IPS-18c (cell line): ENCODE measurements at regions not wholly inside any gene's neighbourhood (a gene's known extent, or its start where the extent isn't known, plus 50 kb on each side); places are given as distances from the start of the nearest gene placed in this dataset.
"Not testable (repeated sequence)": the region's sequence is repeated elsewhere in the genome, so short reads cannot be mapped to it uniquely, and the experiment has no call there.

ENCODE experiments used
- H3K4me3 ChIP-seq: 2 replicates; pipeline ENCODE4 v1.7.0; 2013; ENCODE audit warnings: low read depth, mild to moderate bottlenecking, low read length, moderate library complexity; ENCODE audit not compliant: insufficient read depth
- H3K9me3 ChIP-seq: one replicate; pipeline ENCODE4 v1.6.1; 2013; ENCODE audit warnings: mild to moderate bottlenecking, low read length, moderate library complexity; ENCODE audit not compliant: control insufficient read depth, insufficient read depth

DNA sequence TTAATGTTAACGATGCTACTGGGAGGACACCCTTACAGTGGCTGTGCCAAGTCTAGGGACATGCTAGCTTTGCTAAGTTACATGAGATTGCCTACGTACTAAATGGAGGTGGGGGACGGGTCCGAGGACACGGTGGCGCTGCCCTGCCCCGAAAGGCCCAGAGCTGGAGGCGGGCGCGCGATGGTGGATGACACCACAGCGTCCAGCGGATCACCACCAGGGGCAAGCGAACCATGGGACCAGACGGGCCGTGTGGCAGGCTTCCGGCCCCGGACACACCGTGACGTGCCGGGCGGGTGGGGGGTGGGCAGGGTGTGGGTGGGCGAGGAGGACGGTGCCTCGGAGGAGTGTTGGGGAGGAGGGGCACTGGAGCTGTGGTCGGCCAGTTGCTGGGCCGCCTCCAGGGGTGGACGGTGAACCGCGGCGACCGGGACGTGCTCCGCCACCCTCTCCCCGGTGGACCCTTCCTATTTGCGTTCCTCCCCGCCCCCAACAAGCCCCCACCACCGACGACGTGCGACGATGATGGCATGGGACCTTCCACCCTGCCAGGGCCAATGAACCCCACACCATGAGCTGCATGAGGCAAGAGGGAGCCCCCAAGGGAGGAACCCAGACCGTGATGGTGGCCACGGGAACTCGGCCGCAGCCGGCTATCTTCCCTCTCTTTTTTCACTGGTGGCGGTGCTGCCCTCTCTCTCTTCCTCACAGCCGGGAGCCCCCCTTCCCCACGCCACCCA is 773.3 kb upstream of the DEFB115 start:
- H3K4me3 ChIP-seq = no peak overlapping the region
- H3K9me3 ChIP-seq = peaks cover 12% of the 10 kb centered on the region

DNA sequence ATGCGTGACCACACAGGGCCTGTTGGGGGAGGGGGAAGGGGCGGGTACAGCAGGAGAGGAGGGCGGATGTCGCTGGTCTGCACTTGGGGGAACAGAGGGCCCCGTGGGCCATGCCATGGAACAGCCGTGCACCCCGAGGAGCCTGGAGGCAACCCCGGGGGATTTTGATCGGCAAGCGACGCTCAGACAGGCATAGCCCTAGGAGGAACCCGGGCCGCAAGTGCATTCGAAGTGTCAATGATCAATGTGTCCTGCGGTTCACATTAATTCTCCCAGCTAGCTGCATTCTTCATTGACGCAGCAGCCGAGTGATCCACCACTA is 772.8 kb upstream of the DEFB115 start:
- Histone ChIP-seq H3K4me3 (no peak overlapping the region), H3K9me3 (peaks cover 12% of the 10 kb centered on the region)

DNA sequence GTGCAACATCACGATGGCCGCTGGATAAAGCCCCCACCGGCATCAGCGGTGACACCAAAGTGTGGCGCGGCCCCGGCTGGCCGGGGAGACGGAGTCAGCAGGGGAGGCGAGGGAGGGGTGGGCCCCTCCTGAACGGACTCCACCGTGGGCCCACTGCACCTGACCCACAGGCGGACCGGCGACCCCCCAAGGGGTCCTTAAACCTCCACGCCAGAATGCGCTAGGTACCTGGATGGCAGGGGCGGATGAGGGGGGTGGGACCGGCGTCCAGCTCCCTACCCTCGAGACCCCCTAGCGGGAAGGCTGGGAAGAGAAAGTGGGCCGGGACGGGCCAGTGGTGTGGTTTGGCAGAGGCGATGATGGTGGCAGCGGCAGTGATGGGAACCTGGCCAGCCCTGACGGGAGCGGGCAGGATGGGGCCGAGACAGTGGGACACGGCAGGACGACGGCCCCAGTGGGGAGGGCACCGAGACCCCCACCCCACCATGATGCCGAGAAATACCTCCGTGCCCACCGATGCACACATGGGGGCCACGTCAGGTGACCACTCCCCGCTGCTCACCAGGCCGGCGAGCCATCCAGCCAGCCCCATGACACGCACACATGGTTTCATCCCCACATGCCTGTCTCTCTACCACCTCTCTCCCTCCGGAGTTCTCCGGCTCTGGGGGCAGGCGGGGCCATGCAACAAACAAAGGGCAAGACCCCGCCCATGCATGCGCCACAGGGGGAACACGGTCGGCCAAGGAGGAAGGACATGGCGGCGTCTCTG is 771.9 kb upstream of the DEFB115 start:
- H3K9me3 ChIP-seq = peaks cover 12% of the 10 kb centered on the region
- H3K4me3 ChIP-seq = no peak overlapping the region

DNA sequence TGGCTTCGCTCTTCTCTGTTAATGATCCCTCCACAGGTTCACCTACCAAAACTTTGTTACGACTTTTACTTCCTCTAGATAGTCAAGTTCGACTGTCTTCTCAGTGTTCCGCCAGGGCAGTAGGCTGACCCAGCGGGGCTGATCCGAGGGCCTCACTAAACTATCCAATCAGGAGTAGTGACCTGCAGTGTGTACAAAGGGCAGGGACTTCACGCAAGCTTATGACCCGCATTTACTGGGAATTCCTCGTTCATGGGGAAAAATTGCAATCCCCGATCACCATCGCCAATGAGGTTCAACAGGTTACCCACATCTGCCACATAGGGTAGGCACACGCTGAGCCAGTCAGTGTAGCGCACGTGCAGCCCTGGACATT is 771.4 kb upstream of the DEFB115 start:
- Histone ChIP-seq H3K4me3 (no peak overlapping the region), H3K9me3 (peaks cover 12% of the 10 kb centered on the region)

DNA sequence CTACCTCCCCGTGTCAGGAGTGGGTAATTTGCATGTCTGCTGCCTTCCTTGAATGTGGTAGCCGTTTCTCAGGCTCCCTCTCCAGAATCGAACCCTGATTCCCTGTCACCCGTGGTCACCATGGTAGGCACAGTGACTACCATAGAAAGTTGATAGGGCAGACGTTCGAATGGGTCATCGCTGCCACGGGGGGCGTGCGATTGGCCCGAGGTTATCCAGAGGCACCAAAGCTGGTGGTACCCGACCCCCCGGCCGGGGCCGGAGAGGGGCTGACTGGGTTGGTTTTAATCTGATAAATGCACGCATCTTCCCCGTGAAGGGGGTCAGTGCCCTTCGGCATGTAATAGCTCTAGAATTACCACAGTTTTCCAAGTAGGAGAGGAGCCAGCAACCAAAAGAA is 770.0 kb upstream of the DEFB115 start:
- peaks cover 12% of the 10 kb centered on the region for H3K9me3 ChIP-seq
- not testable (repeated sequence) for H3K4me3 ChIP-seq

DNA sequence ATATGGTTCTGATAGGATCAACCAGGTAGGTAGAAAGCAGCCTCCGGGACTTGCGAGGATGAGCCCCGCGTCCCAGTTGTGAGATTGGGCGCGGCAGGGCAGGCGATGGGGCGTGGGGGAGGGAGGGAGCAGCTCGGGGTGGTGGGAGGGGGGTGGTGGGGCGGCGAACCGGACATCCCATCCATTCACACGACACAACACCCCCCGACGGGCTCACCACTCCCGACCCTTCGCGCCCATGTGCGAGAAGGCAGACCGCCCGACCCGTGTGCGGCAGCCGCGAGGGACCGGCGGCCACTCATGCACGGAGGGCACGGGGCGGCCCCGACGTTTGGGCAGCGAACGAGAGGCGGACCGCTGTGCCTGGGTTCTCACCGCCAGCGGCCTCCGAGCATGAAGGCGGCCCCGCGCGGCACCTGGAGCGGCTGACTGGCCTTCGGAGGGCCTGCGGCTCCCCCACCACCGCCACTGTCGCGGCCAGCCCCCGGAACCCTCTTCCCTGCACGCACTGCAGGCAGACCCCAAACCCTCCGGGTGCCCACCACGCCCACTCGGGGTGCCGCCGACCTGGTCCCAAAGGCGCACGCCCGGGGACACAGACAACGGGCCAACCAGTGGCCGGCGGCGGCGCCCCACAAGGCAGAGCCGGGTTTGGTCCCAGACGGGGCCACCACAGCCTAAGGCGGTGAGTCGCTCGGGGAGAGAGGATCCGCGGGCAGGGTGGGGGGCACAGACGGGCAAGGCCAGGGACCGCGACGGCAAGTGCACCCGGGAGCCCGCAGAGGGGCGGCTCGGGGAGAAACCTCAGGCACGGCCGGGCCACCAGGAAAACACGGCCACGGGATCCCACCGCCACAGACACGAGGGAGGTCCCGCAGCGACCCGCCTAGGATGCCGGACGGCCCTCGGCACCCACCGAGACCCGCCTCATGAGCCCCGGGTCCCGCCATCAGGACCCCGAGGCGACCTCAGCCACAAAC is 769.2 kb upstream of the DEFB115 start:
- Histone ChIP-seq H3K4me3 (peak overlapping the region; percentile 36; the same call in 1 of the 2 replicates), H3K9me3 (peaks cover 12% of the 10 kb centered on the region)

DNA sequence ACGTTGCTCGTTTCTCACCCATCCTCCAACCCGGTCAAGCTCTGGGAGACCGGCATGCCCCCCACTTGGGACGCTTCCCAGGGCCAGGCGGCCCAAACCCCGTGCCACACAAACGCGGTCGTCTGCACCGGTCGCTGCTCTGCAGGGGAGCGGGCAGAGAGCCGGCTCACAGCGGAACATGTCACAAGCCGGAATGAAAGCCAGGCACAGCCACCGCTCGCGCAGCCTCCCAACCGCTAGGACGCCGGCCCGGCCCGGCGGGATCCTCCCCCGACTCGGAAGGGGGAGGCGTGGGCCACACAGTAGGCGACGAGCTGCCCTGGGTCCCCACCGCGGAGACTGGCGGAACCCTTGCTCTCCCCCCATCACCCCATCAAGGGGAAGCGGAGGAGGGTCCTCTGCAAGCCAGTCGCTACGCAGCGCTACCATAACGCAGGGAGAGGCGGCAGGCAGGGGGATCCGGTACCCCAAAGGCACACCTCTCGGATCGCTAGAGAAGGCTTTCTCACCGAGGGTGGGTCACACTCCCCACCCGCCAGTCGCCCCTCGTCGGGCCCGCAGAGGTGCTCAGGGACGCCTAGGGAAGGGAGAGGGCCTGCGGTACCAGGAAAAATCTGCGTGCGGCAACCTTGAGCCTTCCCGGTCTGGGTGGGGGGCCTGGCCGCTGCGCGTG is 768.4 kb upstream of the DEFB115 start:
- peaks cover 12% of the 10 kb centered on the region for H3K9me3 ChIP-seq
- H3K4me3 ChIP-seq = peak overlapping the region; percentile 36

DNA sequence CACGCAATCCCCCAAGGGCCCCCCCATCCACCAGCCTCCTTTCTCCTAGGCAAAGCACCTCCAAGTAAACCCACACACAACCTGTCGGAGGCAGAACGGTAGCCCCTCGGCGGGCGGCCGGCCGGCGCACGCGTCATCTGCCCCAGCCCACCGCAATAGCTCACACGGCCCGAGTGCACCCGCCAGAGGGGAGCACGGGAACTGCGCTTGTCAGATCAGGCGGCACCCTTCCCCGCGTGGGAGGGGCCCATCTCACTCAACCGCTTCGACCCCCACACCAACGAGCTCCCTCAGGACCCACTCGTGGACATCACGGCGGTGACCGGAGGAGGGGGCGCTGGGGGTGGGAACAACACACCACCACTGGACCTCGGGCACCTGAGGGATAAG is 767.9 kb upstream of the DEFB115 start:
- peak overlapping the region; percentile 31; the same call in 1 of the 2 replicates for H3K4me3 ChIP-seq
- H3K9me3 ChIP-seq = peaks cover 12% of the 10 kb centered on the region

DNA sequence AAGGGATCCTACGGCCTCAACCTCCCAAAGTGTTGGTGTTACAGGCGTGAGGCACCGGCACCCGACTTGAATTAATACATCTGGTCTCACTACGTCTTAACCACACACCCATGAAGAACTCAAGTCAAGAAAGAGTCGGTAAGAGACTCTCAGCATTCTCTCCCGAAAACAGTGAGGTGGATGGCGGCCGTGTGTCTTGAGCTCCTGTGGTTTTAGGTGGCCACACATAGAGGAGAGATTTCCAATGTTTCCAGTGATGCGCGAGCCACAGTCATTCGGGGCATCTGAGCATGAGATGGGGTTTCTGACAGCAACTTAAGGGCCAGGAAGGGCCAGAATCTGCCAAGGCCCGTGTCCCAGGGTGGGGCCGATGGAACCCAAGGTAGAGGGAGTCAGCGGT is 766.4 kb upstream of the DEFB115 start:
- H3K9me3 ChIP-seq = peaks cover 4% of the 10 kb centered on the region
- no peak overlapping the region for H3K4me3 ChIP-seq

DNA sequence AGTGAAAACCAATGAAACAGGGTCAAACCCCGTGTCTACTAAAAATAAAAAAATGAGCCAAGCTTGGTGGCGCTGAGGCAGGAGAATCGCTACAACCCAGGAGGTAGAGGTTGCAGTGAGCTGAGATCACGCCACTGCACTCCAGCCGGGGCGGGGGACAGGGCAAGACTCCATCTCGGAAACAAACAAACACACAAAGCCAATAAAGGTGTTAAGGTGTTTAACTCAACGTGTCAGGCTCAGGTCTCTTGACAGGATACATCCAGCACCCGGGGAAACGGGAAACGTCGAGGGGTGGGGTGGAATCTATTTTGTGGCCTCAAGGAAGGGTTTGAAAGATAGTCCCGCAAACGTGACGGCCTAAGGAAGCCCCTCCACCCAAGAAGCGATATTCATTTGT is 760.8 kb upstream of the DEFB115 start:
- not testable (repeated sequence) for H3K9me3 ChIP-seq, H3K4me3 ChIP-seq

DNA sequence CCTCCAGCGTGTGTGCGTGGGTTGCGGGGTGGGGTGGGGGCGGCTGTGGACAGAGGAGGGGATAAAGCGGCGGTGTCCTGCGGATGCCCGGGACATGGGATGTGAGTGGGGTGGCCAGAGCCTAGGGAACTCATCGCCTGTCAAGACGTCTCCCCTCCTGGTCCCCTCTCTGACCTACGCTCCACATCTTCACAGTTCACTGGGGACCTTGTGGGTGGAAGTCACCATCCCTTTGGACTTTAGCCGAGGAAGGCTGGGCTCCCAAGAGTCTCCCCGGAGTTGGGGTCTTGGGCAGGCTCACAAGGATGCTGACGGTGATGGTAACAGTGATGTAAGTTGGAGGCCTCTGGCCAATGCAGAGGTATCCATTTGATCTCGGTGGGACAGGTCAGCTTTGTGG is 760.3 kb upstream of the DEFB115 start:
- H3K4me3 ChIP-seq, H3K9me3 ChIP-seq: not testable (repeated sequence)

DNA sequence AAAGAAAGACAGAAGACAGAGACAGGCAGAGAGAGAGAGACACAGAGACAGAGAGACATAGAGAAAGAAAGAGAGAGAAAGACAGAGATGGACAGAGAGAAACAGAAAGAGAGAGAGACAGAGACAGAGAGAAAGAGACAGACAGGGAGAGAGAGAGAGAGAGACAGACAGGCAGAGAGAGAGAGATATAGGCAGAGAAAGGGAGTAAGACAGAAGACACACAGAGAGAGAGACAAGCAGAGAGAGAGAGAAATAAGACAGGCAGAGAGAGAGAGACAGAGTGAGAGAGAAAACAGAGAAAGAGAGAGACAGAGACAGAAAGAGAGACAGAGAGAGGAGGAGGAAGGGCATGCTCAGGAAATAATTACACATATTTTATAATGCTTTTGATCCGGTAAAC is 758.3 kb upstream of the DEFB115 start:
- H3K9me3 ChIP-seq = no peaks in the 10 kb centered on the region
- H3K4me3 ChIP-seq = no peak overlapping the region; the same call in 1 of the 2 replicates

DNA sequence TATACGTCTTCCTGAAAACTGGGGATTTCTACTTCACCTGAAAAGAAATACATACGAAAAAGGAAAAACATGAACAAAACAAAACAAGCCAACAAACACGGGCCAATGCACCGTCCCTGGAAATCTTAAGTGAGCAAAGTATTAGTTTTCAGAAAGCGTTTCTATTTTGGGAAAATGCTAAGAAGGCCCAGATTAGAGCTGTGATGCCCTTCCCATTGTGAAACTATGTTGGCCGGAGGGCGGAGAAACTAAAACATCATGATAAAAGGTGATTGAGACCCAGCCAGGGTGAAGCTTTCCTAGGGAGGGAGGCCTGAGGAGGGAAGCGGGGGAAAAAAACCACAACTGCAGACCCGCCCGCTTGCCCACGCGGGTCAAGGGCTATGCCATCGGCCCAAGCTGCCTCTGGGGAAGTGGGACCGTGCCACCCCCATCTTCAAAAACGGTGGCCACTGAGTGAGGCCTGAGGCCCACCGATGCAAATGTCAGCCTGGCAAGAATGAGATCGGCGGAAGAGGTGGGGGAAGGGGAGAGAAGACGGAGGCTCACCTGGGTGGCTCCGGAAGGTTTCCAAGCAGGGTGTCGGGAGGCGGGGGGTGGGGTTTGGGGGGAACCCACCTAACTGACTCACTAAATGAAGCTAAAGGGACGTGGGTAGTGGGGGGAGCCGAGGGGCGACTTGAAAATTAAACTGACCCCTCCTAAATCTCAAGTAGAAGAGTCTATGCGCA is 757.6 kb upstream of the DEFB115 start:
- not testable (repeated sequence) for H3K4me3 ChIP-seq, H3K9me3 ChIP-seq

DNA sequence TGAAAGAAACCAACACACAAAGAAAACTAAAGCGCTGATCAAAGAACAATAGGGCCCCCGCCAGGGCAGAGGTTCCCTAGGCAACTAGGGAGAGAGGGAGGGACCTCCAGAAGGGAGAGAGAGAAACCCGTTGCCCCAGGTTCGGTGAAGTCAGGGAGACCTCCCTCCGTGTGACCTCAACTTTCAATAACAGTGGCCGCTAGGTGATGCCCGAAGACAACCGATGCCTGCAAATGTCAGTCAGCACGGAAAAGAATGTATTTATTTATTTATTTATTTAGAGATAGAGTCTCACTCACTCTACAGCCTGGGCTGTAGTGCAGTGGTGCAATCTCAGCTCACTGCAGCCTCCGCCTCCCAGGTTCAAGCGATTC is 757.0 kb upstream of the DEFB115 start:
- H3K9me3 ChIP-seq, H3K4me3 ChIP-seq: not testable (repeated sequence)

DNA sequence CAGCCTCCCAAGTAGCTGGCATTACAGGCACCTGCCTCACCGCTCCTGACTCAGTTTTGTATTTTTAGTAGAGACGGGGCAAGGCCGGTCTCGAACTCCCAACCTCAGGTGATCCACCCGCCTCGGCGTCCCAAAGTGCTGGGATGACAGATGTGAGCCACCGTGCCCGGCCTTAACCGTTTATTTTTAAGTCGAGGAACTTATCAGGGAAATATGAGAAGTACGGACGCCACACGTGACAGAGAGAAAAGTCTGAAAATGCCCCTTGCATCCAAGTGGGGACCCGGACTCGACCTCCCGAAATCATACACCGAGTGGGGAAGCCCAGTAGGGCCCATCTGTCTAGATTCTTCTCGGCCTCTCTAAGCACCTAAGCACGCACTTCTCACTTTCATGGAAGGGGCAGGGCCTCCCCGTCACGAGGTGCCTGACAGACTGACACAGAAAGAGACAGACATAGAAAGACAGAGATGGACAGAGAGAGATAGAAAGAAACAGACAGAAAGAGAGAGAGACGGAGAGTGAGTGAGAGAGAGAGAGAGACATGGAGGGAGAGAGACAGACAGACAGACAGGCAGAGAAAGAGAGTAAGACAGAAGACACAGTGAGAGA is 756.5 kb upstream of the DEFB115 start:
- Histone ChIP-seq H3K9me3 (no peaks in the 10 kb centered on the region), H3K4me3 (no peak overlapping the region)

DNA sequence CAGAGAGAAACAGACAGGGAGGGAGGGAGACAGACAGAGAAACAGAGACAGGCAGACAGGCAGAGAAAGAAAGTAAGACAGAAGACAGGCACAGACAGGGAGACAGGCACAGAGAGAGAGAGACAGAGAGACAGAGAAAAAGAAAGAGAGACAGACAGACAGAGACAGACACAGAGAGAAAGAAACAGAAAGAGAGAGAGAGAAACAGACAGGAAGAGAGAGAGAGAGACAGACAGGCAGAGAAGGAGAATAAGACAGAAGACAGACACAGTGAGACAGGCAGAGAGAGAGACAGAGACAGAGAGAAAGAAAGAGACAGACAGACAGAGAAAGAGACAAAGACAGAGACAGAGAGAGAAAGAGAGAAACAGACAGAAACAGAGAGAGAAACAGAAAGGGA is 754.8 kb upstream of the DEFB115 start:
- Histone ChIP-seq H3K4me3 (no peak overlapping the region), H3K9me3 (no peaks in the 10 kb centered on the region)
